Dendritic cell treated with granulocyte-macrophage colony-stimulating factor and Interleukin-4, amounts not matched to agents 40 ng/mL and 50 ng/mL, for 4 days (primary cell): ENCODE measurements at regions not wholly inside any gene's neighbourhood (a gene's known extent, or its start where the extent isn't known, plus 50 kb on each side); places are given as distances from the start of the nearest gene placed in this dataset.
"Not testable (repeated sequence)": the region's sequence is repeated elsewhere in the genome, so short reads cannot be mapped to it uniquely, and the experiment has no call there.

Experiments
- H3K27ac Mint-ChIP-seq: one replicate; pipeline ENCODE4 v1.8.0; 2022; ENCODE audit warnings: mild to moderate bottlenecking, mixed read lengths
- H3K27me3 Mint-ChIP-seq: one replicate; pipeline ENCODE4 v1.8.0; 2022; ENCODE audit warnings: mild to moderate bottlenecking, mixed read lengths
- H3K36me3 Mint-ChIP-seq: one replicate; pipeline ENCODE4 v1.8.0; 2022; ENCODE audit warnings: low read depth, mixed read lengths
- H3K4me1 Mint-ChIP-seq: one replicate; pipeline ENCODE4 v1.8.0; 2022; ENCODE audit warnings: low read depth, mixed read lengths
- H3K4me3 Mint-ChIP-seq: one replicate; pipeline ENCODE4 v1.8.0; 2022; ENCODE audit warnings: mild to moderate bottlenecking, moderate library complexity, mixed read lengths
- H3K9me3 Mint-ChIP-seq: one replicate; pipeline ENCODE4 v1.8.0; 2022; ENCODE audit warnings: mixed read lengths
- intact Hi-C: fragments of 100-400 bp; cut with micrococcal nuclease; formaldehyde crosslinking; loops from one replicate; pipeline ENCODE4 v1.15.0; 2022

- intact Hi-C loops: no loop called here
- H3K9me3 Mint-ChIP-seq: no peaks in the 10 kb centered on the region
- no peaks in the 10 kb centered on the region for H3K4me1 Mint-ChIP-seq
- H3K27ac Mint-ChIP-seq: no peak overlapping the region
- no peak overlapping the region for H3K4me3 Mint-ChIP-seq
- no peaks in the 10 kb centered on the region for H3K27me3 Mint-ChIP-seq
- no peaks in the 10 kb centered on the region for H3K36me3 Mint-ChIP-seq
Measured at GRCh38 chrX:65910899-65911298, 129.0 kb downstream of the VSIG4 start.

GRCh38 chrX:65903750-65904149, 136.1 kb downstream of the VSIG4 start:
- Mint-ChIP-seq H3K27me3 (no peaks in the 10 kb centered on the region), H3K4me1 (peaks cover 13% of the 10 kb centered on the region), H3K36me3 (no peaks in the 10 kb centered on the region), H3K9me3 (peaks cover 14% of the 10 kb centered on the region), H3K4me3 (no peak overlapping the region), H3K27ac (no peak overlapping the region)
- intact Hi-C loops: no loop called here

GRCh38 chrX:65902011-65902410, 137.9 kb downstream of the VSIG4 start:
- H3K4me1 Mint-ChIP-seq: peaks cover 13% of the 10 kb centered on the region
- no peak overlapping the region for H3K4me3 Mint-ChIP-seq
- H3K27me3 Mint-ChIP-seq: no peaks in the 10 kb centered on the region
- no peaks in the 10 kb centered on the region for H3K36me3 Mint-ChIP-seq
- H3K9me3 Mint-ChIP-seq: peaks cover 14% of the 10 kb centered on the region
- intact Hi-C loops: no loop called here
- H3K27ac Mint-ChIP-seq: peak overlapping the region; percentile 52

- Mint-ChIP-seq H3K4me1 (peaks cover 13% of the 10 kb centered on the region), H3K36me3 (no peaks in the 10 kb centered on the region), H3K27ac (peak overlapping the region; percentile 15), H3K4me3 (no peak overlapping the region), H3K27me3 (no peaks in the 10 kb centered on the region), H3K9me3 (peaks cover 14% of the 10 kb centered on the region)
- intact Hi-C loops: no loop called here
Measured at GRCh38 chrX:65900850-65901844, 138.7 kb downstream of the VSIG4 start.

GRCh38 chrX:65894133-65894532, 145.7 kb downstream of the VSIG4 start:
- Mint-ChIP-seq H3K36me3 (no peaks in the 10 kb centered on the region), H3K4me1 (peaks cover 20% of the 10 kb centered on the region)
- intact Hi-C loops: no loop called here

GRCh38 chrX:65891817-65892216, 148.1 kb downstream of the VSIG4 start:
- H3K27ac Mint-ChIP-seq, H3K9me3 Mint-ChIP-seq, H3K4me3 Mint-ChIP-seq, H3K36me3 Mint-ChIP-seq, H3K27me3 Mint-ChIP-seq, intact Hi-C loops: not testable (repeated sequence)
- H3K4me1 Mint-ChIP-seq: peaks cover 20% of the 10 kb centered on the region

More at GRCh38 chrX:65894133-65894532, 145.7 kb downstream of the VSIG4 start:
- Mint-ChIP-seq H3K4me3 (no peak overlapping the region), H3K9me3 (no peaks in the 10 kb centered on the region), H3K27me3 (peaks cover 2% of the 10 kb centered on the region), H3K27ac (no peak overlapping the region)

GRCh38 chrX:65888150-65888549, 151.7 kb downstream of the VSIG4 start:
- H3K27ac Mint-ChIP-seq, H3K27me3 Mint-ChIP-seq, H3K9me3 Mint-ChIP-seq, H3K36me3 Mint-ChIP-seq, H3K4me3 Mint-ChIP-seq, intact Hi-C loops: not testable (repeated sequence)
- H3K4me1 Mint-ChIP-seq: peaks cover 14% of the 10 kb centered on the region

GRCh38 chrX:65883556-65883955, 156.3 kb downstream of the VSIG4 start:
- H3K27ac Mint-ChIP-seq: no peak overlapping the region

GRCh38 chrX:65879977-65880799, 159.7 kb downstream of the VSIG4 start:
- intact Hi-C loops: no loop called here
- Mint-ChIP-seq H3K27ac (no peak overlapping the region), H3K9me3 (no peaks in the 10 kb centered on the region), H3K4me1 (peaks cover 5% of the 10 kb centered on the region), H3K36me3 (no peaks in the 10 kb centered on the region), H3K27me3 (peaks cover 2% of the 10 kb centered on the region), H3K4me3 (no peak overlapping the region)

More at GRCh38 chrX:65883556-65883955, 156.3 kb downstream of the VSIG4 start:
- H3K36me3 Mint-ChIP-seq: no peaks in the 10 kb centered on the region
- peaks cover 5% of the 10 kb centered on the region for H3K4me1 Mint-ChIP-seq
- peaks cover 2% of the 10 kb centered on the region for H3K27me3 Mint-ChIP-seq
- no peak overlapping the region for H3K4me3 Mint-ChIP-seq
- no peaks in the 10 kb centered on the region for H3K9me3 Mint-ChIP-seq
- intact Hi-C loops: no loop called here

- Mint-ChIP-seq H3K27ac (no peak overlapping the region), H3K27me3 (peaks cover 2% of the 10 kb centered on the region), H3K36me3 (no peaks in the 10 kb centered on the region), H3K4me3 (no peak overlapping the region), H3K9me3 (no peaks in the 10 kb centered on the region), H3K4me1 (peaks cover 10% of the 10 kb centered on the region)
- intact Hi-C loops: no loop called here
Measured at GRCh38 chrX:65878456-65878855, 161.4 kb downstream of the VSIG4 start.

GRCh38 chrX:65877953-65878352, 161.9 kb downstream of the VSIG4 start:
- H3K27me3 Mint-ChIP-seq: peaks cover 2% of the 10 kb centered on the region
- intact Hi-C loops: no loop called here
- H3K27ac Mint-ChIP-seq: no peak overlapping the region

GRCh38 chrX:65875614-65876013, 164.3 kb downstream of the VSIG4 start:
- H3K4me3 Mint-ChIP-seq, intact Hi-C loops, H3K27me3 Mint-ChIP-seq, H3K36me3 Mint-ChIP-seq, H3K9me3 Mint-ChIP-seq, H3K4me1 Mint-ChIP-seq, H3K27ac Mint-ChIP-seq: not testable (repeated sequence)

More at GRCh38 chrX:65877953-65878352, 161.9 kb downstream of the VSIG4 start:
- H3K4me1 Mint-ChIP-seq: peaks cover 10% of the 10 kb centered on the region
- H3K4me3 Mint-ChIP-seq: no peak overlapping the region
- no peaks in the 10 kb centered on the region for H3K36me3 Mint-ChIP-seq
- H3K9me3 Mint-ChIP-seq: no peaks in the 10 kb centered on the region

- Mint-ChIP-seq H3K27ac (no peak overlapping the region), H3K4me3 (no peak overlapping the region)
- intact Hi-C loops: loop anchor here (5.0 kb wide), 1 partner anchor 113 kb away; no protein-coding TSS in a partner anchor
Measured at GRCh38 chrX:65874765-65875164, 165.1 kb downstream of the VSIG4 start.

GRCh38 chrX:65874110-65874509, 165.8 kb downstream of the VSIG4 start:
- intact Hi-C loops: loop anchor here (5.0 kb wide), 1 partner anchor 113 kb away; no protein-coding TSS in a partner anchor
- H3K27me3 Mint-ChIP-seq: peaks cover 1% of the 10 kb centered on the region
- H3K36me3 Mint-ChIP-seq: no peaks in the 10 kb centered on the region
- H3K9me3 Mint-ChIP-seq: no peaks in the 10 kb centered on the region
- H3K4me3 Mint-ChIP-seq: no peak overlapping the region
- no peak overlapping the region for H3K27ac Mint-ChIP-seq
- peaks cover 5% of the 10 kb centered on the region for H3K4me1 Mint-ChIP-seq

More at GRCh38 chrX:65874765-65875164, 165.1 kb downstream of the VSIG4 start:
- H3K27me3 Mint-ChIP-seq: peaks cover 1% of the 10 kb centered on the region
- H3K4me1 Mint-ChIP-seq: peaks cover 5% of the 10 kb centered on the region
- no peaks in the 10 kb centered on the region for H3K36me3 Mint-ChIP-seq
- H3K9me3 Mint-ChIP-seq: no peaks in the 10 kb centered on the region
